ENCODE measurements at regions not wholly inside any gene's neighbourhood (a gene's known extent, or its start where the extent isn't known, plus 50 kb on each side); places are given as distances from the start of the nearest gene placed in this dataset.

GRCh38 chr12:83321971-83322370, 635.3 kb downstream of the TMTC2 start:
- TF ChIP-seq, protein P1, sequence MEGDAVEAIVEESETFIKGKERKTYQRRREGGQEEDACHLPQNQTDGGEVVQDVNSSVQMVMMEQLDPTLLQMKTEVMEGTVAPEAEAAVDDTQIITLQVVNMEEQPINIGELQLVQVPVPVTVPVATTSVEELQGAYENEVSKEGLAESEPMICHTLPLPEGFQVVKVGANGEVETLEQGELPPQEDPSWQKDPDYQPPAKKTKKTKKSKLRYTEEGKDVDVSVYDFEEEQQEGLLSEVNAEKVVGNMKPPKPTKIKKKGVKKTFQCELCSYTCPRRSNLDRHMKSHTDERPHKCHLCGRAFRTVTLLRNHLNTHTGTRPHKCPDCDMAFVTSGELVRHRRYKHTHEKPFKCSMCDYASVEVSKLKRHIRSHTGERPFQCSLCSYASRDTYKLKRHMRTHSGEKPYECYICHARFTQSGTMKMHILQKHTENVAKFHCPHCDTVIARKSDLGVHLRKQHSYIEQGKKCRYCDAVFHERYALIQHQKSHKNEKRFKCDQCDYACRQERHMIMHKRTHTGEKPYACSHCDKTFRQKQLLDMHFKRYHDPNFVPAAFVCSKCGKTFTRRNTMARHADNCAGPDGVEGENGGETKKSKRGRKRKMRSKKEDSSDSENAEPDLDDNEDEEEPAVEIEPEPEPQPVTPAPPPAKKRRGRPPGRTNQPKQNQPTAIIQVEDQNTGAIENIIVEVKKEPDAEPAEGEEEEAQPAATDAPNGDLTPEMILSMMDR (IDR thresholded peaks at IDR 0.05; ENCODE audit: unreplicated experiment): no peak
- Mint-ChIP-seq H3K36me3 (ENCODE audit: insufficient read depth) (no peaks in the 10 kb centered on the region), H3K4me1 (ENCODE audit: low read depth) (no peaks in the 10 kb centered on the region), H3K27me3 (no peaks in the 10 kb centered on the region), H3K27ac (no peak overlapping the region), H3K9me3 (ENCODE audit: low read depth) (no peaks in the 10 kb centered on the region), H3K4me3 (ENCODE audit: low read depth) (no peak overlapping the region)
- no peak for DNase-seq (ENCODE audit: low spot score, unreplicated experiment)

- Mint-ChIP-seq H3K36me3 (ENCODE audit: insufficient read depth) (no peaks in the 10 kb centered on the region), H3K4me1 (ENCODE audit: low read depth) (peaks cover under 1% of the 10 kb centered on the region)
Measured at GRCh38 chr12:83320350-83320749, 633.6 kb downstream of the TMTC2 start.

DNA sequence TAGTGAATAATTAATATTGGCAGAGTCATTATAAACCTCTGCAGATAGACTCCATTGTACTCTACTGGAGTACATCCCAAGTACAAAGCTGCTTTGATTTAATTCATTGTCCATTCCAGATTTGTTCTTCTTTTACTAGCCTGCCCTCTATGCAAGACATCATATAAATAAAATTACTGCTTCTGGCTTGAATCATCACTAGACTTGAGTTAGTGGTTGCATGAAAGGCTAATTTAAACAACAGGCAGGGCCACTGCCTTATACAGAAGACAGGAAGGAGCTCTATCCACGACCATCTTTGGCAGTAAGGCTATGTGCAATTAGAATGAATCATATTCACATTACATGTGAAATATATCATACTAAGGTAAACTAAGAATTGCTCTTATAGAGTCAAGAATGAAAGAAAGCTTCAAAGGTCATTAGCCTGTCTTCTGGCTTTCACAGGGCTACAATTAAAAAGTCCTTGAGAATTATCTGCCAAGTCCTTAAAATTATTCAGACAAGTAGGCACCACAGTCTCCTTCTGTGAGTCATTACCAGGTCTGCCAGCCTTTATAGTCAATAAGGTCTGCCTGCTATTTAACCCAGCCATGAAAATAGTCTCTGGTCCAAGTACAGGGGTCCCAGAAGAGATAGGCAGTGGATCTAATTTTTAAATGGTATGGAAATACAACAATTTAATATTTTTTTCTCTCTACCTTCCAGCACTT, 631.8 kb downstream of the TMTC2 start:
- no peak overlapping the region for H3K4me3 Mint-ChIP-seq (ENCODE audit: low read depth)
- TF ChIP-seq, protein P1 (IDR thresholded peaks at IDR 0.05; ENCODE audit: unreplicated experiment): no peak
- peaks cover 4% of the 10 kb centered on the region for H3K4me1 Mint-ChIP-seq (ENCODE audit: low read depth)
- H3K27ac Mint-ChIP-seq: no peak overlapping the region
- no peaks in the 10 kb centered on the region for H3K27me3 Mint-ChIP-seq
- DNase-seq (ENCODE audit: low spot score, unreplicated experiment): no peak
- no peaks in the 10 kb centered on the region for H3K36me3 Mint-ChIP-seq (ENCODE audit: insufficient read depth)
- H3K9me3 Mint-ChIP-seq (ENCODE audit: low read depth): no peaks in the 10 kb centered on the region

More at GRCh38 chr12:83320350-83320749, 633.6 kb downstream of the TMTC2 start:
- no peaks in the 10 kb centered on the region for H3K27me3 Mint-ChIP-seq
- H3K9me3 Mint-ChIP-seq (ENCODE audit: low read depth): no peaks in the 10 kb centered on the region
- no peak overlapping the region for H3K27ac Mint-ChIP-seq
- no peak overlapping the region for H3K4me3 Mint-ChIP-seq (ENCODE audit: low read depth)
- DNase-seq (ENCODE audit: low spot score, unreplicated experiment): no peak
- TF ChIP-seq, protein P1 (IDR thresholded peaks at IDR 0.05; ENCODE audit: unreplicated experiment): no peak

DNA sequence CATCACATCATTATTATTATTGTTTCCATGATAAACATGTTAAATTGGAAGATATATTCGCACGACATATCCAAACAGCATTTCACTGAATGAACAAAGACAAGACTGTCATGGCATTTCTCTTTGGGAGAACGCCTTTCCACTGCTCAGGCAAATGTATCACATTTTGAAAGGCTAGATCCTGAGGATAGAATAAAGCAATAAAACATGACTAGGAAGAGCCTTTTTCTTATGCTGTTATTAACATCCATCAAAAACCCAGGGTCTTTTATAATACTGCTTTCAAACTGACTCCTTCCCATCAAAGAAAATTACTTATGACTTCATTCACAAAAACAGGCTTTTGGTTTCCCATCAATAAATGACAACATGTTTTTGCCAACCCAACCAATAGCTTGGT, 630.9 kb downstream of the TMTC2 start:
- TF ChIP-seq, protein P1 (IDR thresholded peaks at IDR 0.05; ENCODE audit: unreplicated experiment): no peak
- Mint-ChIP-seq H3K27ac (no peak overlapping the region), H3K4me1 (ENCODE audit: low read depth) (peaks cover 4% of the 10 kb centered on the region), H3K9me3 (ENCODE audit: low read depth) (no peaks in the 10 kb centered on the region), H3K36me3 (ENCODE audit: insufficient read depth) (no peaks in the 10 kb centered on the region), H3K27me3 (no peaks in the 10 kb centered on the region), H3K4me3 (ENCODE audit: low read depth) (no peak overlapping the region)
- DNase-seq (ENCODE audit: low spot score, unreplicated experiment): no peak

GRCh38 chr12:83313827-83314226, 627.1 kb downstream of the TMTC2 start:
- H3K4me3 Mint-ChIP-seq (ENCODE audit: low read depth): no peak overlapping the region
- H3K27me3 Mint-ChIP-seq: no peaks in the 10 kb centered on the region
- no peak overlapping the region for H3K27ac Mint-ChIP-seq
- TF ChIP-seq, protein P1 (IDR thresholded peaks at IDR 0.05; ENCODE audit: unreplicated experiment): no peak
- no peak for DNase-seq (ENCODE audit: low spot score, unreplicated experiment)
- no peaks in the 10 kb centered on the region for H3K9me3 Mint-ChIP-seq (ENCODE audit: low read depth)
- H3K4me1 Mint-ChIP-seq (ENCODE audit: low read depth): peaks cover 4% of the 10 kb centered on the region
- no peaks in the 10 kb centered on the region for H3K36me3 Mint-ChIP-seq (ENCODE audit: insufficient read depth)

All from progenitor cell of endocrine pancreas (in vitro differentiated cells).